NCI-H1930 (cell line): ENCODE measurements at regions not wholly inside any gene's neighbourhood (a gene's known extent, or its start where the extent isn't known, plus 50 kb on each side); places are given as distances from the start of the nearest gene placed in this dataset.

Experiments used
- DNase-seq, 2 experiments: peaks; one replicate each; lab custom pipeline; 2025; lab: John Stamatoyannopoulos, UW

- no peak for DNase-seq
Observed at GRCh38 chr6:90795078-90795477, 208.2 kb upstream of the MAP3K7 start.

- DNase-seq, result no peak
Observed at GRCh38 chr6:90793771-90794170, 206.9 kb upstream of the MAP3K7 start.

- no peak for DNase-seq
Observed at GRCh38 chr6:90790696-90791095, 203.8 kb upstream of the MAP3K7 start.

GRCh38 chr6:90790058-90790457, 203.2 kb upstream of the MAP3K7 start:
- no peak for DNase-seq

- no peak for DNase-seq
Observed at GRCh38 chr6:90788781-90789180, 201.9 kb upstream of the MAP3K7 start.

GRCh38 chr6:90787446-90787845, 200.6 kb upstream of the MAP3K7 start:
- no peak for DNase-seq

- no peak for DNase-seq
Observed at GRCh38 chr6:90780778-90781177, 193.9 kb upstream of the MAP3K7 start.

GRCh38 chr6:90780141-90780540, 193.3 kb upstream of the MAP3K7 start:
- DNase-seq, result no peak

- no peak for DNase-seq
Observed at GRCh38 chr6:90778417-90779203, 191.7 kb upstream of the MAP3K7 start.

GRCh38 chr6:90770778-90771177, 183.9 kb upstream of the MAP3K7 start:
- no peak for DNase-seq

- no peak for DNase-seq
Observed at GRCh38 chr6:90765895-90766294, 179.0 kb upstream of the MAP3K7 start.

- DNase-seq, result no peak
Observed at GRCh38 chr6:90765491-90765890, 178.6 kb upstream of the MAP3K7 start.

- no peak for DNase-seq
Observed at GRCh38 chr6:90764001-90764400, 177.1 kb upstream of the MAP3K7 start.

GRCh38 chr6:90759664-90760063, 172.8 kb upstream of the MAP3K7 start:
- DNase-seq, result no peak

GRCh38 chr6:90758741-90759140, 171.9 kb upstream of the MAP3K7 start:
- DNase-seq, result no peak

GRCh38 chr6:90753820-90754643, 167.2 kb upstream of the MAP3K7 start:
- DNase-seq, result no peak

GRCh38 chr6:90739802-90740201, 152.9 kb upstream of the MAP3K7 start:
- DNase-seq, result no peak

GRCh38 chr6:90739339-90739738, 152.5 kb upstream of the MAP3K7 start:
- DNase-seq, result no peak

- DNase-seq, result no peak
Observed at GRCh38 chr6:90730151-90730673, 143.3 kb upstream of the MAP3K7 start.

GRCh38 chr6:90729057-90729456, 142.2 kb upstream of the MAP3K7 start:
- no peak for DNase-seq

- no peak for DNase-seq
Observed at GRCh38 chr6:90722648-90723047, 135.8 kb upstream of the MAP3K7 start.

GRCh38 chr6:90720404-90720803, 133.5 kb upstream of the MAP3K7 start:
- DNase-seq, result no peak
